C4-2B (cell line): ENCODE measurements at regions not wholly inside any gene's neighbourhood (a gene's known extent, or its start where the extent isn't known, plus 50 kb on each side); places are given as distances from the start of the nearest gene placed in this dataset.

Experiments used
- H3K27ac ChIP-seq: fragments of 450-650 bp; 2 replicates; pipeline ENCODE4 v1.5.1; 2017
- CTCF ChIP-seq: fragments of 450-650 bp; conservative IDR thresholded peaks from 2 replicates; pipeline ENCODE4 v1.5.1; 2017; ENCODE audit warnings: mild to moderate bottlenecking
- ZFX ChIP-seq: fragments of 450-650 bp; IDR thresholded peaks from 2 replicates; pipeline ENCODE4 v1.6.1; 2017

- H3K27ac ChIP-seq, result no peak overlapping the region
- TF ChIP-seq CTCF (no peak), ZFX (no peak)
These were observed 218.1 kb downstream of the SLITRK5 start for GRCh38 chr13:87889254-87889653.

- TF ChIP-seq ZFX (no peak), CTCF (no peak)
- no peak overlapping the region for H3K27ac ChIP-seq
These were observed 222.0 kb downstream of the SLITRK5 start for GRCh38 chr13:87893186-87893585.

- TF ChIP-seq CTCF, result no peak
- H3K27ac ChIP-seq, result no peak overlapping the region
These were observed 222.9 kb downstream of the SLITRK5 start for GRCh38 chr13:87894059-87894458.

GRCh38 chr13:87903553-87903952 lies 232.4 kb downstream of the SLITRK5 start:
- TF ChIP-seq ZFX, result no peak
- no peak for TF ChIP-seq CTCF

GRCh38 chr13:87906411-87906810 lies 235.2 kb downstream of the SLITRK5 start:
- TF ChIP-seq ZFX, result no peak
- no peak for TF ChIP-seq CTCF
- no peak overlapping the region for H3K27ac ChIP-seq

More at GRCh38 chr13:87903553-87903952, 232.4 kb downstream of the SLITRK5 start:
- H3K27ac ChIP-seq, result no peak overlapping the region

- TF ChIP-seq CTCF (no peak), ZFX (no peak)
- H3K27ac ChIP-seq, result no peak overlapping the region
These were observed 236.0 kb downstream of the SLITRK5 start for GRCh38 chr13:87907202-87907601.

- TF ChIP-seq CTCF (no peak), ZFX (no peak)
- H3K27ac ChIP-seq, result no peak overlapping the region
These were observed 248.8 kb downstream of the SLITRK5 start for GRCh38 chr13:87919956-87920355.
